Suprapubic skin (tissue), 4 donors: ENCODE measurements at regions not wholly inside any gene's neighbourhood (a gene's known extent, or its start where the extent isn't known, plus 50 kb on each side); places are given as distances from the start of the nearest gene placed in this dataset.
"Not testable (repeated sequence)": the region's sequence is repeated elsewhere in the genome, so short reads cannot be mapped to it uniquely, and the experiment has no call there.

Source experiments
- DNase-seq, 2 donors: peaks; one replicate each; pipeline ENCODE4 v3.0.0-alpha.2; 2019; ENCODE audit warnings: low spot score in 2 of 2
- H3K27ac ChIP-seq: fragments of 200-600 bp; sonication (generic); one replicate; pipeline ENCODE4 v1.5.1; 2019
- H3K27me3 ChIP-seq: fragments of 200-600 bp; sonication (generic); one replicate; pipeline ENCODE4 v1.5.1; 2019
- H3K36me3 ChIP-seq: fragments of 200-600 bp; sonication (generic); one replicate; pipeline ENCODE4 v1.5.1; 2019
- H3K4me1 ChIP-seq: fragments of 200-600 bp; sonication (generic); one replicate; pipeline ENCODE4 v1.5.1; 2019
- H3K4me3 ChIP-seq: fragments of 200-600 bp; sonication (generic); one replicate; pipeline ENCODE4 v1.5.1; 2019; ENCODE audit warnings: mild to moderate bottlenecking
- H3K9me3 ChIP-seq: fragments of 200-600 bp; sonication (generic); one replicate; pipeline ENCODE4 v1.5.1; 2019
- CTCF ChIP-seq, 2 donors: fragments of 200-600 bp in 1 of 2; fragments of 450-650 bp in 1 of 2; sonication (generic) in 1 of 2; IDR thresholded peaks; one replicate each; pipeline ENCODE4 v1.5.1; 2016 to 2019; ENCODE audit warnings: antibody characterized with exemption in 2 of 2, mild to moderate bottlenecking in 1 of 2, moderate library complexity in 1 of 2
- EP300 ChIP-seq: sonication (generic); formaldehyde crosslinking; IDR thresholded peaks from one replicate; pipeline ENCODE4 v1.6.1; 2017; ENCODE audit warnings: antibody characterized with exemption
- POLR2A ChIP-seq, 2 donors: fragments of 450-650 bp; IDR thresholded peaks; one replicate each; pipeline ENCODE4 v1.6.1; 2017; ENCODE audit warnings: antibody characterized with exemption in 2 of 2, mild to moderate bottlenecking in 2 of 2, moderate library complexity in 2 of 2
- POLR2AphosphoS5 ChIP-seq, 3 donors: sonication (generic); formaldehyde crosslinking; IDR thresholded peaks; one replicate each; pipeline ENCODE4 v1.6.1; 2017; ENCODE audit warnings: antibody characterized with exemption in 3 of 3
- whole genome bisulfite sequencing: methylation state at CpG from one replicate; pipeline ENCODE4 v1.1.5; 2018; 5-methylcytosine and 5-hydroxymethylcytosine counted together

GRCh38 chr21:14058566-14058965 lies 152.2 kb downstream of the LIPI start:
- H3K9me3 ChIP-seq = no peaks in the 10 kb centered on the region
- no peaks in the 10 kb centered on the region for H3K36me3 ChIP-seq
- WGBS = 100% methylated on average over 2 of the region's 2 CpGs
- H3K4me1 ChIP-seq = no peaks in the 10 kb centered on the region
- DNase-seq = peak in 1 of 2 donors; percentile 33
- no peak overlapping the region for H3K27ac ChIP-seq
- TF ChIP-seq POLR2A (IDR thresholded peaks at IDR 0.05) (no peak), CTCF (IDR thresholded peaks at IDR 0.05) (no peak), POLR2AphosphoS5 (IDR thresholded peaks at IDR 0.05) (no peak), EP300 (no peak)
- H3K4me3 ChIP-seq = no peak overlapping the region
- H3K27me3 ChIP-seq = no peaks in the 10 kb centered on the region

DNA sequence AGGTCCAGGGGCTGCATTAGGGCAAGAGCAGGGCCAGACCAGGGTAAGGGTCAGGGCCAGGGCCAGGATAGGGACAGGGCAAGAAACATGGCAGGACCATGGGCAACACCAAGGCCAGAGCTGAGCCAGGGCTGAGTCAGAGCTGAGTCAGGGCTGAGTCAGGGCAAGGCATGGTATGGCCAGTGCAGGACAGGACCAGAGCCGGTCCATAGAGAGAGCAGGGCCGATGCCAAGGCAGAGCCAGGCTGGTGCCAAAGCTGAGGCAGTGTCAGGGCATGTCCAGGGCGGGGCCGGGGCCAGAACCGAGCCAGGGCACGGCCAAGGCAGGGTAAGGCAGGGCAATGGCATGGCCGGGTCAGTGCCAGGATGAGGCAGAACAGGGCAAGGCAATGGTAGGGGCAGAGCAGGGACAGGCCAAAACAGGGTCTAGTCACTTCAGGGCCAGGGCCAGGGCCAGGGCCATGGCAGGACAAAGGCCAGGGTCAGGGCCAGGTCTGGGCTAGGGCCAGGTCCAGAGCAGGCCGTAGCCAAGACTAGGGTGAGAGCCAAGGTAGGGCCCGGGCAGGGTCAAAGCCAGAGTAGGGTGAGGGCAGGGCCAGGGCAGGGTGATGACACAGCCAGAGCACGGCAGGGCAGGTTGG lies 152.8 kb downstream of the LIPI start:
- not testable (repeated sequence) for DNase-seq, H3K4me1 ChIP-seq, H3K9me3 ChIP-seq, H3K27ac ChIP-seq, H3K27me3 ChIP-seq, H3K36me3 ChIP-seq, H3K4me3 ChIP-seq
- 63% methylated on average over 10 of the region's 10 CpGs for WGBS

GRCh38 chr21:14057313-14057712 lies 153.4 kb downstream of the LIPI start:
- H3K27ac ChIP-seq = no peak overlapping the region
- TF ChIP-seq CTCF (IDR thresholded peaks at IDR 0.05) = no peak
- no peak for TF ChIP-seq EP300
- no peak for TF ChIP-seq POLR2AphosphoS5 (IDR thresholded peaks at IDR 0.05)
- TF ChIP-seq POLR2A (IDR thresholded peaks at IDR 0.05) = no peak
- no peaks in the 10 kb centered on the region for H3K36me3 ChIP-seq
- no peaks in the 10 kb centered on the region for H3K9me3 ChIP-seq
- DNase-seq = no peak
- H3K4me3 ChIP-seq = no peak overlapping the region
- no peaks in the 10 kb centered on the region for H3K4me1 ChIP-seq
- 98% methylated on average over 4 of the region's 4 CpGs for WGBS
- H3K27me3 ChIP-seq = no peaks in the 10 kb centered on the region

- H3K4me3 ChIP-seq = no peak overlapping the region
- no peak overlapping the region for H3K27ac ChIP-seq
- H3K36me3 ChIP-seq = no peaks in the 10 kb centered on the region
- no peaks in the 10 kb centered on the region for H3K4me1 ChIP-seq
- H3K9me3 ChIP-seq = no peaks in the 10 kb centered on the region
- WGBS = 93% methylated on average over 9 of the region's 9 CpGs
- peak in 1 of 2 donors; percentile 78 for DNase-seq
- H3K27me3 ChIP-seq = no peaks in the 10 kb centered on the region
- TF ChIP-seq POLR2A (IDR thresholded peaks at IDR 0.05) = no peak
- no peak for TF ChIP-seq POLR2AphosphoS5 (IDR thresholded peaks at IDR 0.05)
- TF ChIP-seq CTCF (IDR thresholded peaks at IDR 0.05) = no peak
- TF ChIP-seq EP300 = no peak
These were observed 154.0 kb downstream of the LIPI start for GRCh38 chr21:14056771-14057191.

GRCh38 chr21:14055746-14056515 lies 154.8 kb downstream of the LIPI start:
- WGBS = 100% methylated on average over 6 of the region's 6 CpGs
- not testable (repeated sequence) for H3K9me3 ChIP-seq, H3K36me3 ChIP-seq, H3K27ac ChIP-seq, H3K4me3 ChIP-seq, DNase-seq, H3K4me1 ChIP-seq, H3K27me3 ChIP-seq

DNA sequence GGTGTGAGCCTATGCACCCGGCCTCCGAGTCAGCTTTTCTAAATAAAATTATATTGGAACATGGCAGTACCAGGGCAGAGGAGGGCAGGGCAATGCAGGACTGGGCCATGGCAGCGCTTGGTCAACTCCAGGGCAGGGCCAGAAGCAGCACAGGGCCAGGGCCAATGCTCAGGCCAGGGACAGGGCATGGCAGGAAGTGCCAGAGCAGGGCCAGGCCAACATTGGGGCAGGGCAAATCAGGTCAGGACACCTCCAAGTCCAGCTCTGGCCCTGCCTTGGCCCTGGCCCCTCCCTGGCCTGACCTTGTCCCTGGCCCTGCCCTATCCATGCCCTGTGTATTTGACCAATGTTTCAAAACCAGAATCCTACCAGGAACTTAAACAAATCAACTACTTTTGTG lies 156.1 kb downstream of the LIPI start:
- no peak overlapping the region for H3K4me3 ChIP-seq
- H3K36me3 ChIP-seq = no peaks in the 10 kb centered on the region
- DNase-seq = no peak
- WGBS = 97% methylated on average over 3 of the region's 3 CpGs
- no peaks in the 10 kb centered on the region for H3K9me3 ChIP-seq
- H3K27me3 ChIP-seq = no peaks in the 10 kb centered on the region
- H3K27ac ChIP-seq = no peak overlapping the region
- TF ChIP-seq CTCF (IDR thresholded peaks at IDR 0.05) = no peak
- TF ChIP-seq POLR2AphosphoS5 (IDR thresholded peaks at IDR 0.05) = no peak
- TF ChIP-seq POLR2A (IDR thresholded peaks at IDR 0.05) = no peak
- no peak for TF ChIP-seq EP300
- no peaks in the 10 kb centered on the region for H3K4me1 ChIP-seq
